SH-SY5Y (cell line): ENCODE measurements at regions not wholly inside any gene's neighbourhood (a gene's known extent, or its start where the extent isn't known, plus 50 kb on each side); places are given as distances from the start of the nearest gene placed in this dataset.

Experiments
- GATA2 ChIP-seq: IDR thresholded peaks from 2 replicates; pipeline ENCODE4 v1.6.1; 2011; ENCODE audit warnings: mild to moderate bottlenecking, low read depth, low read length
- GATA3 ChIP-seq: IDR thresholded peaks from 2 replicates; pipeline ENCODE4 v1.6.1; 2011; ENCODE audit warnings: low read depth, mild to moderate bottlenecking, low read length, moderate library complexity

GRCh38 chr9:29422438-29422837, 1849.2 kb upstream of the C9orf72 start:
- TF ChIP-seq GATA2 (no peak), GATA3 (no peak)
